Ovary (tissue), 7 donors: ENCODE measurements at regions not wholly inside any gene's neighbourhood (a gene's known extent, or its start where the extent isn't known, plus 50 kb on each side); places are given as distances from the start of the nearest gene placed in this dataset.

ENCODE experiments used
- DNase-seq, 5 donors: peaks; one replicate each; pipeline ENCODE4 v3.0.0-alpha.2; 2019 to 2020
- H3K27ac ChIP-seq, 2 donors: fragments of 200-600 bp; one replicate each; pipeline versions ENCODE4 v1.5.1 to v1.8.0; 2019 to 2022
- H3K27me3 ChIP-seq: fragments of 200-600 bp; one replicate; pipeline ENCODE4 v1.8.0; 2022
- H3K36me3 ChIP-seq: fragments of 200-600 bp; sonication (generic); one replicate; pipeline ENCODE4 v1.5.1; 2019
- H3K4me1 ChIP-seq: one replicate; pipeline ENCODE4 v1.8.1; 2013; ENCODE audit warnings: mild to moderate bottlenecking, moderate library complexity; ENCODE audit not compliant: insufficient read depth
- H3K4me3 ChIP-seq: fragments of 200-600 bp; sonication (generic); one replicate; pipeline ENCODE4 v1.5.1; 2017
- H3K9me3 ChIP-seq, 2 donors: fragments of 200-600 bp in 1 of 2; sonication (generic) in 1 of 2; one replicate each; pipeline versions ENCODE4 v1.5.1 to v1.8.1; 2013 to 2019; ENCODE audit warnings: mild to moderate bottlenecking in 1 of 2, moderate library complexity in 1 of 2
- CTCF ChIP-seq, 3 donors: fragments of 450-650 bp in 2 of 3; fragments of 200-600 bp in 1 of 3; IDR thresholded peaks; one replicate each; pipeline versions ENCODE4 v1.5.1 to v1.8.0; 2016 to 2022; ENCODE audit warnings: antibody characterized with exemption in 3 of 3, mild to moderate bottlenecking in 1 of 3
- EP300 ChIP-seq: sonication (generic); formaldehyde crosslinking; IDR thresholded peaks from one replicate; pipeline ENCODE4 v1.6.1; 2017; ENCODE audit warnings: antibody characterized with exemption
- POLR2A ChIP-seq: fragments of 450-650 bp; IDR thresholded peaks from one replicate; pipeline ENCODE4 v1.6.1; 2017; ENCODE audit warnings: antibody characterized with exemption, mild to moderate bottlenecking, moderate library complexity
- WGBS, 3 donors: extraction: QIAGEN DNeasy Blood & Tissue Kit in 1 of 3; methylation state at CpG; one replicate each; pipeline versions ENCODE4 v1.1.5 to v1.1.7; 2013 to 2017; 5-methylcytosine and 5-hydroxymethylcytosine counted together
- intact Hi-C, 4 donors: fragments of 100-400 bp; cut with DNase I; formaldehyde crosslinking; loops; one replicate each; pipeline versions ENCODE4 v1.11.0 to v1.15.1; 2022 to 2023
- donor health status: DM: no; HTN: no; CAD: no; lungs with moderate emphysema.
- donor health status: DM: no; HTN: no; CAD: no.
- donor health status: Bipolar disorder and iron deficiency.
- donor health status: DM: no; HTN: no; CAD: no.
- donor health status: DM: yes; HTN: yes; CAD: no.

GRCh38 chr2:67663776-67664175 is 266.6 kb downstream of the ETAA1 start:
- 73 to 84% (median 81%) methylated on average over 2 of the region's 2 CpGs for WGBS, 3 donors
- TF ChIP-seq EP300 (no peak), CTCF (IDR thresholded peaks at IDR 0.05) (no peak), POLR2A (no peak)

DNA sequence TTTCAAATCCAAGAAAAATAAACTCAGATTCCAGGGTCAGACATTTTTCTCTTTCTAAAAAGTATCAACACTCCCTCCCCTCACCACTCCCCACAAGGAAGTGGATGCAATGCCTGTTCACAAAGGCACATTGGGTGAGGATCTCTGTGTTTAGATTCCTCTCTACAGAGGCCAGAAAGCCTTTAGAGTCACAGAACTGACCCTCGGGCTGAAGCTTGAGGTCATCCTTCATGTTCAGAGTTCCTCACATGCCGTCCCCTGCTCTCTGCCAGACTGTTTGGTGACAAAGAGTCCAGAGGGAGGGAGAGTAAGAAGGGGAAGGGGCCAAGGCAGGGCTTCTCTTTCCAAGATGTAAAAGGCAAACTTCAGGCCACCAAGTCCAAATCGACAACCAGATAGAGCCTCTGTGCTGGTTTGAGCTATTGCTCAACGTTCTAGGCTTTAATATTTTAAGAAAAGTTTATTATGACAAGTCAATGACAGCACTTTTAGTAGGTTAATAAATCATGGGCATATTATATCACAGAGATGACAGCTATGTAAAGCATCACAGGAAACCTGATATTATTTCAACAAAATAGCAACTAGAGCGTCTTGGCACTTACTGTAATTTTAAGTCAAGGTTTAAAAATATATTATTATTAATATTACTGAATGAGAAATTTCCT is 269.4 kb downstream of the ETAA1 start:
- H3K4me3 ChIP-seq: no peak overlapping the region
- H3K27me3 ChIP-seq: no peaks in the 10 kb centered on the region
- H3K9me3 ChIP-seq: no peaks in the 10 kb centered on the region
- H3K27ac ChIP-seq: no peak overlapping the region
- WGBS, 3 donors: 44 to 56% (median 50%) methylated on average over 5 of the region's 5 CpGs
- H3K36me3 ChIP-seq: no peaks in the 10 kb centered on the region
- no peaks in the 10 kb centered on the region for H3K4me1 ChIP-seq
- no peak for TF ChIP-seq POLR2A
- no peak for TF ChIP-seq CTCF (IDR thresholded peaks at IDR 0.05)
- no peak for TF ChIP-seq EP300
- intact Hi-C loops: no loop called here
- DNase-seq: no peak

More at GRCh38 chr2:67663776-67664175, 266.6 kb downstream of the ETAA1 start:
- H3K27me3 ChIP-seq: no peaks in the 10 kb centered on the region
- H3K4me3 ChIP-seq: no peak overlapping the region
- H3K27ac ChIP-seq: no peak overlapping the region
- no peak for DNase-seq
- no peaks in the 10 kb centered on the region for H3K9me3 ChIP-seq
- H3K36me3 ChIP-seq: no peaks in the 10 kb centered on the region
- H3K4me1 ChIP-seq: no peaks in the 10 kb centered on the region
- intact Hi-C loops: no loop called here

GRCh38 chr2:67667054-67667908 is 270.1 kb downstream of the ETAA1 start:
- H3K4me1 ChIP-seq: no peaks in the 10 kb centered on the region
- H3K27ac ChIP-seq: no peak overlapping the region
- H3K27me3 ChIP-seq: no peaks in the 10 kb centered on the region
- TF ChIP-seq POLR2A (no peak), EP300 (no peak), CTCF (IDR thresholded peaks at IDR 0.05) (no peak)
- intact Hi-C loops: no loop called here
- WGBS, 3 donors: 45 to 55% (median 50%) methylated on average over 2 of the region's 2 CpGs
- DNase-seq: no peak
- H3K36me3 ChIP-seq: no peaks in the 10 kb centered on the region
- no peak overlapping the region for H3K4me3 ChIP-seq
- H3K9me3 ChIP-seq: no peaks in the 10 kb centered on the region

DNA sequence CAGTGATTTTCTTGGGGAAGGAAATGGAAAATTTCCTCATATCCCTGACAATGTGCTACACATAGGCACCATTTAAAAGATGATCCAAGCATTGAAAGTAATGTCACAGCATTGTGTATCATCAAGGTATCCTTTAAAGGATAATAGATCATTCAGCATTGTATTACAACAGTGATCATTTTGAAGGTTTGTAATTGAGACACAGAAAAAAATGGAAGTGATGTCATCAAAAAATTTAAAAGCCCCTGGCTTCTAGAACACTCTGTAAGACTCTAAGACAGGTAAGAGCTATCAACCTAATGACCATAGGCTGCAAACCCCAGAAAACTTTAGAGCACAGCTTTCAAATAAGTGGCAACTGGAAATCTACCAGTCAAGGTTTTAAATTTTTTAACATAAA is 271.4 kb downstream of the ETAA1 start:
- TF ChIP-seq EP300 (no peak), POLR2A (no peak), CTCF (IDR thresholded peaks at IDR 0.05) (no peak)
- Histone ChIP-seq H3K27ac (no peak overlapping the region), H3K36me3 (no peaks in the 10 kb centered on the region), H3K9me3 (no peaks in the 10 kb centered on the region), H3K4me1 (no peaks in the 10 kb centered on the region), H3K27me3 (no peaks in the 10 kb centered on the region), H3K4me3 (no peak overlapping the region)
- intact Hi-C loops: no loop called here
- no peak for DNase-seq
